Type B pancreatic cell (in vitro differentiated cells): ENCODE measurements at regions not wholly inside any gene's neighbourhood (a gene's known extent, or its start where the extent isn't known, plus 50 kb on each side); places are given as distances from the start of the nearest gene placed in this dataset.
A peak's percentile ranks its signal among the peaks of the same experiment; 100 is the strongest.
"Not testable (repeated sequence)": the region's sequence is repeated elsewhere in the genome, so short reads cannot be mapped to it uniquely, and the experiment has no call there.

ENCODE experiments used
- DNase-seq: peaks from one replicate; pipeline ENCODE4 v3.0.0; 2021; ENCODE audit warnings: mixed read lengths; ENCODE audit not compliant: unreplicated experiment; ENCODE audit errors: extremely low spot score
- H3K27ac Mint-ChIP-seq: 2 replicates; pipeline ENCODE4 v1.8.0; 2021; ENCODE audit warnings: mild to moderate bottlenecking, mixed read lengths
- H3K27me3 Mint-ChIP-seq: 2 replicates; pipeline ENCODE4 v1.8.0; 2021; ENCODE audit warnings: mixed read lengths
- H3K36me3 Mint-ChIP-seq: 2 replicates; pipeline ENCODE4 v1.8.0; 2021; ENCODE audit warnings: mixed read lengths
- H3K4me1 Mint-ChIP-seq: one replicate; pipeline ENCODE4 v1.8.0; 2021; ENCODE audit warnings: mixed read lengths; ENCODE audit not compliant: unreplicated experiment
- H3K4me3 Mint-ChIP-seq: 2 replicates; pipeline ENCODE4 v1.8.0; 2021; ENCODE audit warnings: mild to moderate bottlenecking, mixed read lengths
- H3K9me3 Mint-ChIP-seq: 2 replicates; pipeline ENCODE4 v1.8.0; 2021; ENCODE audit warnings: mixed read lengths
- TF ChIP-seq, protein P1 (sequence below): fragments of 200-600 bp; sonication (generic); conservative IDR thresholded peaks from 2 replicates; pipeline ENCODE4 v1.5.0; 2021; ENCODE audit warnings: antibody characterized with exemption, mild to moderate bottlenecking

DNA sequence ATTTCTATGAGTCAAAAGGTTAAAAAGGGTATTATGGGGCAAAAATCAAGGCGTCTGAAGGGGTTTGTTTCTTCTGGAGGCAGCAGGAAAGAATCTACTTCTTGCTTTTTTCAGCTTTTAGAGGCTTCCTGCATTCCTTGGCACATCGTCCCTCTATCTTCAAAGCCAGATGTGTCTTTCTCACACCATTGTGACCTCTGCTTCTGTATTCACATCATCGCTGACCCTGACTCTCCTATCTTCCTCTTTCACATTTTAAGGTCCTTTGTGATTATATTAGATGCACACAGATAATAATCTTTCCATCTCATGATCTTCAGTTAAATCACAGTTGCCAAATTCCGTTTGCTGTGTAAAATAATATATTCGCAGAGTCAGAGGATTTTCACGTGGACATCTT, 112.7 kb downstream of the PPP4R3C start:
- DNase-seq: no peak
- no peak overlapping the region for H3K4me3 Mint-ChIP-seq
- no peaks in the 10 kb centered on the region for H3K4me1 Mint-ChIP-seq
- no peaks in the 10 kb centered on the region for H3K9me3 Mint-ChIP-seq
- TF ChIP-seq, protein P1, sequence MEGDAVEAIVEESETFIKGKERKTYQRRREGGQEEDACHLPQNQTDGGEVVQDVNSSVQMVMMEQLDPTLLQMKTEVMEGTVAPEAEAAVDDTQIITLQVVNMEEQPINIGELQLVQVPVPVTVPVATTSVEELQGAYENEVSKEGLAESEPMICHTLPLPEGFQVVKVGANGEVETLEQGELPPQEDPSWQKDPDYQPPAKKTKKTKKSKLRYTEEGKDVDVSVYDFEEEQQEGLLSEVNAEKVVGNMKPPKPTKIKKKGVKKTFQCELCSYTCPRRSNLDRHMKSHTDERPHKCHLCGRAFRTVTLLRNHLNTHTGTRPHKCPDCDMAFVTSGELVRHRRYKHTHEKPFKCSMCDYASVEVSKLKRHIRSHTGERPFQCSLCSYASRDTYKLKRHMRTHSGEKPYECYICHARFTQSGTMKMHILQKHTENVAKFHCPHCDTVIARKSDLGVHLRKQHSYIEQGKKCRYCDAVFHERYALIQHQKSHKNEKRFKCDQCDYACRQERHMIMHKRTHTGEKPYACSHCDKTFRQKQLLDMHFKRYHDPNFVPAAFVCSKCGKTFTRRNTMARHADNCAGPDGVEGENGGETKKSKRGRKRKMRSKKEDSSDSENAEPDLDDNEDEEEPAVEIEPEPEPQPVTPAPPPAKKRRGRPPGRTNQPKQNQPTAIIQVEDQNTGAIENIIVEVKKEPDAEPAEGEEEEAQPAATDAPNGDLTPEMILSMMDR: no peak
- no peaks in the 10 kb centered on the region for H3K36me3 Mint-ChIP-seq
- H3K27ac Mint-ChIP-seq: no peak overlapping the region
- no peaks in the 10 kb centered on the region for H3K27me3 Mint-ChIP-seq

GRCh38 chrX:27336466-27337091, 126.6 kb downstream of the PPP4R3C start:
- TF ChIP-seq, protein P1: peak; percentile 85
- H3K27me3 Mint-ChIP-seq: no peaks in the 10 kb centered on the region
- H3K4me3 Mint-ChIP-seq: no peak overlapping the region
- DNase-seq: no peak
- no peaks in the 10 kb centered on the region for H3K9me3 Mint-ChIP-seq
- no peak overlapping the region for H3K27ac Mint-ChIP-seq
- H3K4me1 Mint-ChIP-seq: no peaks in the 10 kb centered on the region
- no peaks in the 10 kb centered on the region for H3K36me3 Mint-ChIP-seq

DNA sequence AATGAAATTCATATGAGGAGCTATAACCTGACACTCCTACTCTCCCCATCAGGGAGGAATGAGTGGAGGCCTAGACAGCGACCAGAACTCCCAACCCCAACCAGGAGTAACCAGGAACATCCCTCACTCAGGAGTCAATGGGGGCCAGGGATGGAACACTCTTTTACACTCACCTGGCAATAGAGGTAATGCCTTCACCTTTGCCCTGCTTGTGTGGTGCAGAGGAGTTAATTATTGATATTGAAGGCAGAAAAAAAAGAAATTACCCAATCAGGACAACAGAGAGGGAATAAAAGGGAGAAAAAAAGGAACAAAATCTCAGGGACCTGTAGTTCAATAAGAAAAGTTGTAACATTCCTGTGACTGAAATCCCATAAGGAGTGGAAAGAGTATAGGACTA, 141.5 kb downstream of the PPP4R3C start:
- H3K4me3 Mint-ChIP-seq: no peak overlapping the region

GRCh38 chrX:27309406-27309805, 153.7 kb downstream of the PPP4R3C start:
- DNase-seq: no peak
- H3K36me3 Mint-ChIP-seq: no peaks in the 10 kb centered on the region
- TF ChIP-seq, protein P1: no peak
- no peak overlapping the region for H3K27ac Mint-ChIP-seq
- H3K9me3 Mint-ChIP-seq: peaks cover 4% of the 10 kb centered on the region
- no peaks in the 10 kb centered on the region for H3K27me3 Mint-ChIP-seq
- H3K4me3 Mint-ChIP-seq: no peak overlapping the region
- H3K4me1 Mint-ChIP-seq: no peaks in the 10 kb centered on the region

More for the DNA sequence above, 141.5 kb downstream of the PPP4R3C start:
- no peaks in the 10 kb centered on the region for H3K9me3 Mint-ChIP-seq
- H3K4me1 Mint-ChIP-seq: no peaks in the 10 kb centered on the region
- TF ChIP-seq, protein P1: no peak
- DNase-seq: no peak
- no peaks in the 10 kb centered on the region for H3K36me3 Mint-ChIP-seq
- H3K27ac Mint-ChIP-seq: no peak overlapping the region
- no peaks in the 10 kb centered on the region for H3K27me3 Mint-ChIP-seq

DNA sequence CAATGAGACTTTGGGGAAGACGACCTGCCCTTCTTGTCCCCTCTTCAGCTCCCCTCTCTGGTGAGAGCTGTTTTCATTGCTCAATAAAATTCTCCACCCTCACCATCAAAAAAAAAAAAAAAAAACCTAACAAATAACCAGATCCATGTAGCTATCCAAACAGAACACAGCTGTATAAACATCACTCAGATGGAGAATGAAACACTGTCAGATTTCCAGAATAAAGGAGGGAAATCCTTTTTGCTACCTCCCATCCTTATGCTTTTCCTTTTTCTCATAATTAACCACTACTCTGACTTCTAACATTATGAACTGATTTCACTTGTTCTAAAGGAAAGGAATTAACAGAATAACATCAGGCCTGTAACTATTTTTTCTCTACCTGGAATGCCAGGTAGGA, 155.6 kb downstream of the PPP4R3C start:
- DNase-seq: no peak
- Mint-ChIP-seq H3K27me3 (no peaks in the 10 kb centered on the region), H3K36me3 (no peaks in the 10 kb centered on the region), H3K4me1 (no peaks in the 10 kb centered on the region), H3K9me3 (peaks cover 4% of the 10 kb centered on the region), H3K4me3 (no peak overlapping the region), H3K27ac (no peak overlapping the region)
- TF ChIP-seq, protein P1: no peak

DNA sequence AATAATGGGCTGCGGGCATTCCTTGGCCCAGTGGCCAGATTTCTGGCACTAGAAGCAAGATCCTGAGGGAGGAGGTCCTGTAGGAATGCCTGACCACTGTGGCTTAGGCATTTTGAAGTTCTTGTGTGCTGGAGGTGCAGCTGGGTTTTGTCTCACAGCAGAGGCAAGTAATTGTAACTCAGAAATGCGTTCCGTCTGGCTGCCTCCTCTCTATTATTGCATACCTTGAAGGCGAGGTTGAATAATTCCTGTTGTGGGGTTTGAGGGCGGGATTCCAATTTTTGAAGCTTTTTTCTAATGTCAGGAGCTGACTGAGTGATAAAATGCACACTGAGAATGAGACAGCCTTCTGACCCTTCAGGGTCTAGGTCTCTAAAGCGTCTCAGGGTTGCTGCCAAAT, 170.6 kb downstream of the PPP4R3C start:
- H3K36me3 Mint-ChIP-seq, H3K4me1 Mint-ChIP-seq, H3K4me3 Mint-ChIP-seq, DNase-seq, H3K27ac Mint-ChIP-seq, H3K27me3 Mint-ChIP-seq, H3K9me3 Mint-ChIP-seq: not testable (repeated sequence)
